Cardiac fibroblast (primary cell): ENCODE measurements at regions not wholly inside any gene's neighbourhood (a gene's known extent, or its start where the extent isn't known, plus 50 kb on each side); places are given as distances from the start of the nearest gene placed in this dataset.

Source experiments
- DNase-seq, 2 donors: peaks; one replicate each; pipeline versions ENCODE4 v3.0.0 to v3.0.0-alpha.2; 2010; ENCODE audit warnings: low read depth in 2 of 2
- H3K4me3 ChIP-seq, 2 donors: replicated peaks in 1 of 2; 1 replicate in 1 of 2; 2 replicates in 1 of 2; pipeline ENCODE4 v1.5.1; 2011; ENCODE audit warnings: low read depth in 2 of 2, low read length in 2 of 2, mild to moderate bottlenecking in 2 of 2, moderate library complexity in 1 of 2
- TF ChIP-seq, protein P1 (sequence below): IDR thresholded peaks from one replicate; pipeline ENCODE4 v1.5.1; 2011; ENCODE audit warnings: low read depth, mild to moderate bottlenecking, low read length, inconsistent platforms

DNA sequence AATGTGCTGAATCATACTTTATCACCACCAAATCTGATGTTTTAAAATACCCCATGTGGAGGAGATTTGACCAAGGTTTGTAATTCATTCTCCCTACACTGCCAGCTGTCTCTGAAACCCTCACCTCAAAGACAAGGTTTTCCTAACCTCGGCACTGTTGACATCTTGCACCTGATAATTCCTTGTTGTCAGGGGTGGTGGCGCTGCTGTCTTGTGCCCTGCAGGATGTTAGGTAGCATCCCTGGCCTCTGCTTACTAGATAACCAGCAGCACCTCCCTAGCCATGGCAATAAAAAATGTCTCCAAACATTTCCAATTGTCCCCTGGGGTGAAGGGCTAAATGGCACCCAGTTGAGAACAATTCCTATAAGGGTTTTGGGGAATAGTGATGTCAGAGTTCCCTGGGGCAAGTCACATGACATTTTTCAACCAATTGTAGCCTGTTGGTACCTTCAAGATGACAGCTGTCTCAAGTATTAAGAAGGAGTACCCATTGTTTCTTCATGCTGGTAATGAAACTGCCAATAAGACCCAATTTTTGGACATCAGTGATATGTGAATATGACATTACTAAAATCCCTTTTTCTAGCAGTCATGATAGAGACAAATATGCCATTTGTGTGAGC lies 160.6 kb upstream of the PLCXD3 start:
- TF ChIP-seq, protein P1, sequence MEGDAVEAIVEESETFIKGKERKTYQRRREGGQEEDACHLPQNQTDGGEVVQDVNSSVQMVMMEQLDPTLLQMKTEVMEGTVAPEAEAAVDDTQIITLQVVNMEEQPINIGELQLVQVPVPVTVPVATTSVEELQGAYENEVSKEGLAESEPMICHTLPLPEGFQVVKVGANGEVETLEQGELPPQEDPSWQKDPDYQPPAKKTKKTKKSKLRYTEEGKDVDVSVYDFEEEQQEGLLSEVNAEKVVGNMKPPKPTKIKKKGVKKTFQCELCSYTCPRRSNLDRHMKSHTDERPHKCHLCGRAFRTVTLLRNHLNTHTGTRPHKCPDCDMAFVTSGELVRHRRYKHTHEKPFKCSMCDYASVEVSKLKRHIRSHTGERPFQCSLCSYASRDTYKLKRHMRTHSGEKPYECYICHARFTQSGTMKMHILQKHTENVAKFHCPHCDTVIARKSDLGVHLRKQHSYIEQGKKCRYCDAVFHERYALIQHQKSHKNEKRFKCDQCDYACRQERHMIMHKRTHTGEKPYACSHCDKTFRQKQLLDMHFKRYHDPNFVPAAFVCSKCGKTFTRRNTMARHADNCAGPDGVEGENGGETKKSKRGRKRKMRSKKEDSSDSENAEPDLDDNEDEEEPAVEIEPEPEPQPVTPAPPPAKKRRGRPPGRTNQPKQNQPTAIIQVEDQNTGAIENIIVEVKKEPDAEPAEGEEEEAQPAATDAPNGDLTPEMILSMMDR: no peak
- DNase-seq: no peak
- no peak overlapping the region for H3K4me3 ChIP-seq

DNA sequence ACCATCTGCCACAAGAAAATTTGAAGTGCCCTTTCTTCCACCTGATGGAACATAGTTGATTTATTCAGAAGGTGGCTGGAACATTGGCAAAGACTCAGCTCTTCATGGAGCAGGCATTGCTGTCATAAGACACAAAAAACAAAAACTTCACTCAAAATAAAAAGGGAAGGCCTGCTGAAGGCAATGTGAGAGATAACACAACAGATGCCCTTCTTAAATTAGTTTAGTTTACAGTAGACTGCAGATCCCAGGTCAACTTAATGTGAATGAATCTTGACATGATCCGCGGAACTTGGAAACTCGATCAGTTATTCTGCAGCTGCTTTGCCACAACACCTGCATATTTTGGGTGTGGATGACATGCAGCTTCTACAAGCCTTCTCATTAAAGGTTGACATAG lies 159.8 kb upstream of the PLCXD3 start:
- DNase-seq: no peak
- H3K4me3 ChIP-seq: no peak overlapping the region
- TF ChIP-seq, protein P1: no peak

DNA sequence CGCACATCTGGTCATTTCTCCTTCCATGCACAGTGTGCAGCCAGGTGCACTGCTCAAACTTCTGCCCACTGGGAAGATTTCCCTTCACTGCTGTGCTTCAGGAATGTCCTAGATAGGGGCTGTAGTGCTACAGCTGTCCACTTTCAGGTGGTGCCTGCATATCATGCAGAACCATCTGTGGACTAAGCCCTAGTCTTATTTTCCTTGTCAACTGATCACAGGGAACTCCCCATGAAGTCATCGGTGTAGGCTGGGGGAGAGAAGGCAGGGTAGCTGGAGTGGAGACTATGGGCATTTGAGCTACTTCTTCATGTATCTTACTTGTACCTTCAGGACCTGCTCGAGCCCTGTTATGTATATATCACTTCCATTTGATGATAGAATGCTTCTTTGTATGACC lies 150.9 kb upstream of the PLCXD3 start:
- no peak for DNase-seq
- no peak overlapping the region for H3K4me3 ChIP-seq
- TF ChIP-seq, protein P1: no peak

DNA sequence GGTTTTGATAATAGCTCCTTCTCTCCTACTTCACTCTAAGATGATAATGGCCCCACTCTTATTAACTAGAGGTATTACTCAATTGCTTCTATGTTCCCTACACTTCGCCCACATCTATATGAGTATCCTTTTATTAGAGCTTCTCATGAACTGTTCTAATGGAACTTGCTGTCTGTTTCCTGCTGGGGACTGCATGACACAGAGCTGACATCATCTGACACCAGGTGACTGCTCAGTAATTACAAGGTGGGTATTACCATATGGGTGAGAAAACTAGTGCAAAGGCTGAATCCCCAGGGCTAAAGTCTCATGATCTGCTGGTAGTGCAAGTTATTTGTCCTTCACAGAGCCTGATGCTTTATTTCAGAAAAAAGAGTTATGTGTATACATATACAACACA lies 146.2 kb upstream of the PLCXD3 start:
- no peak overlapping the region for H3K4me3 ChIP-seq
- TF ChIP-seq, protein P1: no peak
- no peak for DNase-seq

DNA sequence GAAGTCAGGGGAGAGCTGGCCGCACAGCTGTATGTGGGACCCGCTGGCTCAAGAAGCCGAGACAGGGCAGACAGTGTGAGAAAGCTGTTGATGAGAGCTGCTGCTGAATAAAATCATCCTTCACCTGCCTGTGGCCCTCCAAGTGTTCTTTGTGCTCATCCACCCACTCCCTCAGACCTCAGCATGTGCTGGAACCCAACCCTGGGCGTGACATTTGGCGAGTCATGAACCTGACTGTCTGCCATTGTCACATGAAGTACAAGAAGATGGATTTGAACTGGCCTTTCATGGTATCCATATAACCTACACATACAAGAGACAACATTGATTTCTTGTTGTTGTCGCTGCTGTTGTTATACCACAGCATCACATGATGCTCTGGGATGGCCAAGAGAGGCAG lies 139.7 kb upstream of the PLCXD3 start:
- no peak for DNase-seq
- TF ChIP-seq, protein P1: no peak
- H3K4me3 ChIP-seq: no peak overlapping the region

DNA sequence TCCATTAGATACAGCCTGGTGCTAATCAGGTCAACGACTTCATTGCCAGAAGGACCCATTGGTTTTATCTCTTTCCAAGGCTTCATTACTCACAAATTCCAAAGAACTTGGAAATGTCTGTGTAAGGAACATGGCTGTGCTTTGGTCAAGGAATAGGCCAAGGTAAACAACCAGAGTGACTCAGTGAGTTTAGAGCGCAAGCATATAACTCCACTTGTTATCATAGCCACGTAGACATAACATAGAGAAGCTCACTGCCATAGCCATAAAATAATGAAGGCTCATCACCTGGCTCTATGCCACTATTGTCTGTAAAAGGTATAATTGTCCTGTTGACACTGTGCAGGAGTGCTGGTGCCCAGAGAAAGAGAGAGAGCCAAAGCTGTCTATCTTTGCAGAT lies 139.3 kb upstream of the PLCXD3 start:
- no peak overlapping the region for H3K4me3 ChIP-seq
- TF ChIP-seq, protein P1: no peak
- peak; percentile 43 to 87 for DNase-seq

DNA sequence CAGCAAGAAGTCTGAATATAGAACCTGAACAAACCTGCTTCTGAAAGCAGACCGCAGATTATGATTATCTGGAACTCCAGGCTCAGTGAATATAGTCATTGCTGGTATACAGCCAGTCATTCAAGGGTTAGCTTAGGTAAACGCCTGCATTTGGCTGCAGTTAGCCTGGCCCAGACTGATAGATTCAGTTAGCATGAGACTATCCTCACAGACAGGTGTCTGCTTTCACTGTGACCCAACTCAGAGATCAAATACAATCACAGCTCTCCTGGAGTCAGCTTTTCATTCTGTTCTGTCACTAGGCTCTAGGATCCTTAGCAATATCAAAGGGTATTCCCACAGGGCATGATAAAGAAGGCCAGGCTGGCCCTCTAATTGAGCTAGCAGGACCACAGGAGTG lies 138.6 kb upstream of the PLCXD3 start:
- DNase-seq: no peak
- TF ChIP-seq, protein P1: no peak
- no peak overlapping the region for H3K4me3 ChIP-seq
